ENCODE measurements at regions not wholly inside any gene's neighbourhood (a gene's known extent, or its start where the extent isn't known, plus 50 kb on each side); places are given as distances from the start of the nearest gene placed in this dataset.

DNA sequence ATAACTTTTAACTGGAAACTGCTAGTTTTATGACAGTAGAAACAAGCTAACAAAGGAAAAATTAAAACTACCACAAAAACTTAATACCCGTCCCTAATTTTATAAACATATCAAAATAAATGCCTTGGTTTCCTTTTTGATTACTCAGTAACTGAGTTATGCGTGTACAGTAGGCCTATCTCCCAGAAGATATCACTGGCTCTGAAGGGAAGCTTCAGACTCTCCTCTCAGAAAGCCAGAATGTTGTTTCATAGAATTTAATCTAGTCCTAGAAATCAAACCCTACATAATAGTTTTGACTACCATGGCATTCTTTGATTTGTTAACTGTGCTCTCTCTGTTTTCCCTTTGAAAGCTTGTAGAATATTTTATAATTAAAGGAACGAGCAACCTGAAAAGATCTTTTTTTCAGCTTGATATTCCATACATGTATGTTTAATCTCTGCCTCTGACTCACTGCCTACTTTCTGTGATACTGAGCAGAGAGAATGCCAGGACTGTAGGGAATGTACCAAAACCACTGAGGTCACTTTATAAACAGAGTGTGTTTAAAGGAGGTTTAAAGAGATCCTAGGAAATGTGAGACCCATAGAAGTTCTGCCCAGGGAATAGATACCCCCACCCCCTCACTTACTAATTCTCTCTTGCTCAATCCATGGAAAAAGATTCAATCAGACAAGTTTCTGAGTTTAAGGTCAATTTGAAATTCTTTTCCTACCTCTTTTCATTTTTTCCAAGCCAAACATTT lies 311.5 kb downstream of the HDGFL1 start (continued):
- TF ChIP-seq, protein P1, sequence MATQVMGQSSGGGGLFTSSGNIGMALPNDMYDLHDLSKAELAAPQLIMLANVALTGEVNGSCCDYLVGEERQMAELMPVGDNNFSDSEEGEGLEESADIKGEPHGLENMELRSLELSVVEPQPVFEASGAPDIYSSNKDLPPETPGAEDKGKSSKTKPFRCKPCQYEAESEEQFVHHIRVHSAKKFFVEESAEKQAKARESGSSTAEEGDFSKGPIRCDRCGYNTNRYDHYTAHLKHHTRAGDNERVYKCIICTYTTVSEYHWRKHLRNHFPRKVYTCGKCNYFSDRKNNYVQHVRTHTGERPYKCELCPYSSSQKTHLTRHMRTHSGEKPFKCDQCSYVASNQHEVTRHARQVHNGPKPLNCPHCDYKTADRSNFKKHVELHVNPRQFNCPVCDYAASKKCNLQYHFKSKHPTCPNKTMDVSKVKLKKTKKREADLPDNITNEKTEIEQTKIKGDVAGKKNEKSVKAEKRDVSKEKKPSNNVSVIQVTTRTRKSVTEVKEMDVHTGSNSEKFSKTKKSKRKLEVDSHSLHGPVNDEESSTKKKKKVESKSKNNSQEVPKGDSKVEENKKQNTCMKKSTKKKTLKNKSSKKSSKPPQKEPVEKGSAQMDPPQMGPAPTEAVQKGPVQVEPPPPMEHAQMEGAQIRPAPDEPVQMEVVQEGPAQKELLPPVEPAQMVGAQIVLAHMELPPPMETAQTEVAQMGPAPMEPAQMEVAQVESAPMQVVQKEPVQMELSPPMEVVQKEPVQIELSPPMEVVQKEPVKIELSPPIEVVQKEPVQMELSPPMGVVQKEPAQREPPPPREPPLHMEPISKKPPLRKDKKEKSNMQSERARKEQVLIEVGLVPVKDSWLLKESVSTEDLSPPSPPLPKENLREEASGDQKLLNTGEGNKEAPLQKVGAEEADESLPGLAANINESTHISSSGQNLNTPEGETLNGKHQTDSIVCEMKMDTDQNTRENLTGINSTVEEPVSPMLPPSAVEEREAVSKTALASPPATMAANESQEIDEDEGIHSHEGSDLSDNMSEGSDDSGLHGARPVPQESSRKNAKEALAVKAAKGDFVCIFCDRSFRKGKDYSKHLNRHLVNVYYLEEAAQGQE (IDR thresholded peaks at IDR 0.05) = no peak
- TF ChIP-seq HOXB5 (CRISPR knock-in tag; IDR thresholded peaks at IDR 0.05) (no peak), EHF (CRISPR knock-in tag; IDR thresholded peaks at IDR 0.05) (no peak), SREBF2 (IDR thresholded peaks at IDR 0.05) (no peak), CEBPB (IDR thresholded peaks at IDR 0.05) (peak; percentile 76 to 93), NR3C1 (IDR thresholded peaks at IDR 0.05) (no peak), EP300 (IDR thresholded peaks at IDR 0.05) (peak; percentile 64 to 77; a peak in 3 of 5 replicates), KDM1A (IDR thresholded peaks at IDR 0.05; ENCODE audit: low read depth) (no peak), NFE2L2 (conservative IDR thresholded peaks at IDR 0.05; ENCODE audit: low read length) (no peak), JUN (IDR thresholded peaks at IDR 0.05) (peak in 1 of 2 experiments; percentile 83; a peak in 4 of 5 replicates), RAD21 (conservative IDR thresholded peaks at IDR 0.05 in 1 of 2, IDR thresholded peaks at IDR 0.05 in 1 of 2) (peak; percentile 24 to 47; a peak in 4 of 5 replicates), MYC (IDR thresholded peaks at IDR 0.05; ENCODE audit: borderline replicate concordance, low read length) (no peak), HOXB13 (CRISPR knock-in tag; IDR thresholded peaks at IDR 0.05; ENCODE audit: low read depth) (no peak), GATA3 (IDR thresholded peaks at IDR 0.05; ENCODE audit: borderline replicate concordance) (peak; percentile 82), NPAS2 (CRISPR knock-in tag; IDR thresholded peaks at IDR 0.05; ENCODE audit: borderline replicate concordance) (no peak), CHD2 (IDR thresholded peaks at IDR 0.05; ENCODE audit: low read length, partially characterized antibody) (no peak), JUNB (IDR thresholded peaks at IDR 0.05) (peak; percentile 79), BHLHE40 (IDR thresholded peaks at IDR 0.05; ENCODE audit: low read depth, low read length) (no peak), EHMT2 (IDR thresholded peaks at IDR 0.05; ENCODE audit: low read depth) (no peak)
- TF ChIP-seq, protein P2, sequence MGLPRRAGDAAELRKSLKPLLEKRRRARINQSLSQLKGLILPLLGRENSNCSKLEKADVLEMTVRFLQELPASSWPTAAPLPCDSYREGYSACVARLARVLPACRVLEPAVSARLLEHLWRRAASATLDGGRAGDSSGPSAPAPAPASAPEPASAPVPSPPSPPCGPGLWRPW (IDR thresholded peaks at IDR 0.05) = no peak
- TF ChIP-seq, protein P3, sequence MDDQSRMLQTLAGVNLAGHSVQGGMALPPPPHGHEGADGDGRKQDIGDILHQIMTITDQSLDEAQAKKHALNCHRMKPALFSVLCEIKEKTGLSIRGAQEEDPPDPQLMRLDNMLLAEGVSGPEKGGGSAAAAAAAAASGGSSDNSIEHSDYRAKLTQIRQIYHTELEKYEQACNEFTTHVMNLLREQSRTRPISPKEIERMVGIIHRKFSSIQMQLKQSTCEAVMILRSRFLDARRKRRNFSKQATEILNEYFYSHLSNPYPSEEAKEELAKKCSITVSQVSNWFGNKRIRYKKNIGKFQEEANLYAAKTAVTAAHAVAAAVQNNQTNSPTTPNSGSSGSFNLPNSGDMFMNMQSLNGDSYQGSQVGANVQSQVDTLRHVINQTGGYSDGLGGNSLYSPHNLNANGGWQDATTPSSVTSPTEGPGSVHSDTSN (IDR thresholded peaks at IDR 0.05) = no peak

DNA sequence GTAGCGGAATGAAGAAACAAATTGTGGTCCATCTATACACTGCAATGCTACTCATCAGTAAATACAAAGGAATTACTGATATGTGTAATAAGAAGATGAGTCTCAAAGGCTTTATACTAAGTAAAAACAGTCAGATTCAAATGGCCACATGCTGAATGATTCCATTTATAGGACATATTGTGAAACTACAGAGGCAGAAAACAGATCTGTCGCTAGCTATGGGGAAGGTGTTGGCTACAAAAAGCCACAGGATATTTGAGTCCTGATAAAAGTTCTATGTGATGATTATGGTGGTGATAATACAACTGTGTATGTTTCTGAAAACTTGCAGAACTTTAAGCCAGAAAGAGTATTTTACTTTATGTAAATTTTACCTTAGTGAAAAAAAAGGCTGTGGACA lies 313.2 kb downstream of the HDGFL1 start:
- peaks cover 20% of the 10 kb centered on the region for H3K4me1 ChIP-seq
- TF ChIP-seq FOSL2 (IDR thresholded peaks at IDR 0.05) (no peak), FOSL2 (CRISPR knock-in tag; IDR thresholded peaks at IDR 0.05) (no peak), KDM5A (IDR thresholded peaks at IDR 0.05) (no peak), EHF (CRISPR knock-in tag; IDR thresholded peaks at IDR 0.05) (no peak), CBX8 (IDR thresholded peaks at IDR 0.05) (no peak), ZFP36 (IDR thresholded peaks at IDR 0.05; ENCODE audit: borderline replicate concordance, partially characterized antibody) (no peak), RNF2 (IDR thresholded peaks at IDR 0.05; ENCODE audit: borderline replicate concordance, low read depth) (no peak), HDAC2 (IDR thresholded peaks at IDR 0.05) (no peak), JUNB (IDR thresholded peaks at IDR 0.05) (no peak)
- TF ChIP-seq, protein P4, sequence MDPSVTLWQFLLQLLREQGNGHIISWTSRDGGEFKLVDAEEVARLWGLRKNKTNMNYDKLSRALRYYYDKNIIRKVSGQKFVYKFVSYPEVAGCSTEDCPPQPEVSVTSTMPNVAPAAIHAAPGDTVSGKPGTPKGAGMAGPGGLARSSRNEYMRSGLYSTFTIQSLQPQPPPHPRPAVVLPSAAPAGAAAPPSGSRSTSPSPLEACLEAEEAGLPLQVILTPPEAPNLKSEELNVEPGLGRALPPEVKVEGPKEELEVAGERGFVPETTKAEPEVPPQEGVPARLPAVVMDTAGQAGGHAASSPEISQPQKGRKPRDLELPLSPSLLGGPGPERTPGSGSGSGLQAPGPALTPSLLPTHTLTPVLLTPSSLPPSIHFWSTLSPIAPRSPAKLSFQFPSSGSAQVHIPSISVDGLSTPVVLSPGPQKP (IDR thresholded peaks at IDR 0.05; ENCODE audit: low read depth, low read length) = no peak
- TF ChIP-seq, protein P5, sequence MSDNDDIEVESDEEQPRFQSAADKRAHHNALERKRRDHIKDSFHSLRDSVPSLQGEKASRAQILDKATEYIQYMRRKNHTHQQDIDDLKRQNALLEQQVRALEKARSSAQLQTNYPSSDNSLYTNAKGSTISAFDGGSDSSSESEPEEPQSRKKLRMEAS (IDR thresholded peaks at IDR 0.05) = no peak
- TF ChIP-seq, protein P6, sequence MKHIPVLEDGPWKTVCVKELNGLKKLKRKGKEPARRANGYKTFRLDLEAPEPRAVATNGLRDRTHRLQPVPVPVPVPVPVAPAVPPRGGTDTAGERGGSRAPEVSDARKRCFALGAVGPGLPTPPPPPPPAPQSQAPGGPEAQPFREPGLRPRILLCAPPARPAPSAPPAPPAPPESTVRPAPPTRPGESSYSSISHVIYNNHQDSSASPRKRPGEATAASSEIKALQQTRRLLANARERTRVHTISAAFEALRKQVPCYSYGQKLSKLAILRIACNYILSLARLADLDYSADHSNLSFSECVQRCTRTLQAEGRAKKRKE (CRISPR knock-in tag; IDR thresholded peaks at IDR 0.05; ENCODE audit: low read depth) = no peak
- TF ChIP-seq, protein P7, sequence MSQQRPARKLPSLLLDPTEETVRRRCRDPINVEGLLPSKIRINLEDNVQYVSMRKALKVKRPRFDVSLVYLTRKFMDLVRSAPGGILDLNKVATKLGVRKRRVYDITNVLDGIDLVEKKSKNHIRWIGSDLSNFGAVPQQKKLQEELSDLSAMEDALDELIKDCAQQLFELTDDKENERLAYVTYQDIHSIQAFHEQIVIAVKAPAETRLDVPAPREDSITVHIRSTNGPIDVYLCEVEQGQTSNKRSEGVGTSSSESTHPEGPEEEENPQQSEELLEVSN (IDR thresholded peaks at IDR 0.05; ENCODE audit: borderline replicate concordance, low read depth) = no peak
- TF ChIP-seq, protein P3 (IDR thresholded peaks at IDR 0.05) = no peak

More for the DNA sequence above, 313.2 kb downstream of the HDGFL1 start:
- WGBS (ENCODE audit: missing lambda C conversion rate) = 90% methylated on average over 2 of the region's 2 CpGs
- FAIRE-seq (no peak), ATAC-seq (no peak), DNase-seq (ENCODE audit: low read depth in 1 of 2, low spot score in 1 of 2) (no peak)
- Histone ChIP-seq H3K4me3 (no peak overlapping the region), H3K9me3 (no peaks in the 10 kb centered on the region), H3K27ac (peak overlapping the region; percentile 22 to 67; a peak in 4 of 6 replicates), H3K4me2 (no peak overlapping the region)
- ChIA-PET POLR2A (no interaction called here), CTCF (no interaction called here)

Data from A549 (cell line).